Embryonic facial prominence (tissue), 1 donor: ENCODE measurements at regions not wholly inside any gene's neighbourhood (a gene's known extent, or its start where the extent isn't known, plus 50 kb on each side); places are given as distances from the start of the nearest gene placed in this dataset.

Source experiments
- DNase-seq: peaks from one replicate; pipeline ENCODE4 v3.0.0-alpha.2; 2016; ENCODE audit errors: extremely low spot score

DNA sequence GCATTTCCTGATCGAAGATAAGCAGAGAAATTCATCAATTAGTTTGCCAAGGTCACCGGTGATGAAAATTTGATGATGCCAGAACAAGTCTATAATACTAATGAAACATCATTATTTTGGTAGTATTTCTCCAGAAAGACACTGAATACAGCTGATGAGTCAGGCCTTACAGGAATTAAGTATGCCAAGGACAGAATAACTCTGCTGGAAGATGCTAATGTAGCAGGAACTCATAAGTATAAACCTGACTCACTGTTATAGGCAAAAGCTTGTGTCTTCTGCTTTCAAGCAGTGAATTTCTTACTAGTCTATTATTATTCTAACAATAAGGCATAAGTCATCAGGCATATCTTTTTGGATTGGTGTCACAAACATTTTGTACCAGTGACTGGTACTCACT lies 1825.1 kb upstream of the IGFBP7 start:
- no peak for DNase-seq

- no peak for DNase-seq
These were observed 1826.3 kb upstream of the IGFBP7 start for GRCh38 chr4:58936436-58936835.

- no peak for DNase-seq
These were observed 1830.0 kb upstream of the IGFBP7 start for GRCh38 chr4:58940167-58940566.

DNA sequence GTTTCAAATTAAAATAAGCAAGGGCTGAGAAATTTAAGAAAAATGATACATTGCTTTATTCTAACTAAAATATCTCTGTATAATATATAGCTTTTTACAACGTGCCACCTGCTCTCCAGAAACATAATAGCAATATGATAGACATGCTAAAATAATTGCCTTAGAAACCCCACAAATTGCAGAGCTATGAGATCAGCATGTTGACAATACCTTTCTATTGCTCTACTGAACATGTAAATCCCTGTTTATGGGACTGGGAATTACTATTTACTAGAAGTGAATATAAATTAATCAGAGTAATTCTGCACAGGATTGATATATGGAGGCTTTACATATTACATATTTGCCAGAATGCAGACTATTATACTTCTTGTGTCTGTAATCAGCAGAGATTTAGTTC lies 1831.1 kb upstream of the IGFBP7 start:
- DNase-seq: no peak

- no peak for DNase-seq
These were observed 1843.4 kb upstream of the IGFBP7 start for GRCh38 chr4:58953575-58953974.

DNA sequence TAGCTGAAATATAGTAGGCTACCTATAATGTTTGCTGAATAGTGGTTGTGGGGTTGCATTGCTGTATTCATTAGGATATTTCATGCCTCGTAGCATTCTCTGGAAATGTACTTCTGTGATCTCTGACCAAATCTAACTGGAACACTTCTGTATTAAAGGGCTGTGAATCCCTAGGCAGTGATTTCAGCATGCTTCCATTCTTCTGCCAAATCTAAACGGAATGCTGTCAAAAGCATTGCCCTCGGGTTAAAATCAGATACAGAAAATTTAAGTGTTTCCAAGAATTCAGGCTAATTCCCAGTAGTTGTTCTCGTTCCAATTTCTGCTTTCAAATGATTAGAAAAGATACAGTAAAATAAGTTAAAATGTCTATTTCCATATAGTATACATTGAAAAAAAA lies 1847.5 kb upstream of the IGFBP7 start:
- no peak for DNase-seq

GRCh38 chr4:58961283-58961682 lies 1851.1 kb upstream of the IGFBP7 start:
- no peak for DNase-seq

DNA sequence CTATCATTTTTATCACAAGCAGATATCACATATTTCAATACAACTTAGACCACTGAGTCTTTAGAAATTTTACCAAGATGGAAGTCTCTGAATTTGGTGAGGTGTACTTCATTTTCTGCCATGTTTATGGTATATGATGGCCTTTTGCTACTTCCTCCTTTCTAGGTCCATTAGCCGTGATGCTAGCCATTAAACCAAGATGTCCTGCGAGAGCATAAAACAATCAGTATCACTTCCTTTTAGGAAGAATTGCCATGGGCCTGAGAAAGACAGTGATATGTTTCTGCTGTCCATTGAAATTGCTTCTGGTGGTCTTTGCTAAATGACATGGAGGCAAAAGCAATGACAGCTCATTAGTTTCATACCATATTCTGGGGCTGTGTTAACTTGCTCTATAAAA lies 1851.7 kb upstream of the IGFBP7 start:
- DNase-seq: no peak

DNA sequence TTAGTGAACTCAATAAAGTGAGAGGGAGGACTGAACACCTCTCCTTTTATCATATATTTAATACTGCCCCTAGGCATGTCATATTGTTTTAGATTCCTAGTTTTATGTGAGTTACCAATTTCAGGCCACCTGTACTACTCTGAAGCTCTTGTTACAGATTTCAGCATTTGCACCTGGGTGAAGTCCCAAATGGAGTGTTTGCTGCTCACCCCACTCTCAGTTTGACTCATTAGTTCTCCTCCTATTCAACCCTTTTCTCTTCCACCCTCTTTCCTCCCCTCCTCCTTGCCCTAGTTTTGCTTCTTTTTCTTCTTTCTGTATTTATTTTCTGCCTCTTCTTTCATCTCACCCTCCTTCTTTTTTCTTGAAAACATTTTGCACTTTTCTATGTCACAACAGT lies 1852.2 kb upstream of the IGFBP7 start:
- DNase-seq: no peak

DNA sequence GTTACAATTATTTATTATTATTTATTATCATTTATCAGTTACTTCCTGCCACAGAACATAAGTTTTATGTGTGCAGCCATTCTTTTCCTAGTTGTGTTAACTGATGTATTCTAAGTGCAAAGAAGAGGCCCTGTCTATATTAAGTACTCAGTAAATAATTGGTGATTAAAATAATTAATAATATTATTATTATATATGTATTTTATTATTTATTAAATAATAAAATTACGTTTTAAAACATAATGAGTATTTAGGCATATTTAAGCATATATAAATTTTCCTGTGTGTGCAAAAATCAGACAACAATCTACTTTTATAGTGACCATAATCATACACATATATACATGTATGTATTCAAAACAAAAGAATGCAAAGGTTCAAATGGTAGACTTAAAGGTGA lies 1871.6 kb upstream of the IGFBP7 start:
- DNase-seq: no peak

DNA sequence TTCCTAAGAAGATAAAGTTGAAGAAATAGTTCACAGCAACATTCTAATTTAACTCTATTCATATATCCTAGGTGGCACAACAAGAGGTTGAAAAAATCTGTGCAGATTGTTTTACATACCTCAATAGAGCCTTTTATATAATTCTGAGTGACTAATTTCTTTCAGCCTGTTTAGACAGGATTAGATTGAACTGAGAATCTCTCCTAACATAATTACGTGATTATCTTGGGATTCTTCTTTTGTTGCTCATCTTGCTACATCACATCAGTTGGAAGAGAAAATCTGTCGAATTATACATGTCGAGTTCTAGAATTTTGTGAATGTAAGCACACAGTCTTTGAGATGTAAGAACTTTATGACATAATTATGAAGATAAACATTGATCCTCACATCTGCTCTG lies 1873.7 kb upstream of the IGFBP7 start:
- DNase-seq: no peak

GRCh38 chr4:59002148-59002547 lies 1892.0 kb upstream of the IGFBP7 start:
- DNase-seq: no peak

GRCh38 chr4:59024257-59024656 lies 1914.1 kb upstream of the IGFBP7 start:
- DNase-seq: no peak

GRCh38 chr4:59037812-59038211 lies 1927.6 kb upstream of the IGFBP7 start:
- DNase-seq: no peak

- DNase-seq: no peak
These were observed 1928.9 kb upstream of the IGFBP7 start for GRCh38 chr4:59039046-59039445.

- DNase-seq: no peak
These were observed 1934.2 kb upstream of the IGFBP7 start for GRCh38 chr4:59044286-59044900.

- no peak for DNase-seq
These were observed 1943.9 kb upstream of the IGFBP7 start for GRCh38 chr4:59054086-59054485.

GRCh38 chr4:59057804-59058203 lies 1947.6 kb upstream of the IGFBP7 start:
- DNase-seq: no peak

DNA sequence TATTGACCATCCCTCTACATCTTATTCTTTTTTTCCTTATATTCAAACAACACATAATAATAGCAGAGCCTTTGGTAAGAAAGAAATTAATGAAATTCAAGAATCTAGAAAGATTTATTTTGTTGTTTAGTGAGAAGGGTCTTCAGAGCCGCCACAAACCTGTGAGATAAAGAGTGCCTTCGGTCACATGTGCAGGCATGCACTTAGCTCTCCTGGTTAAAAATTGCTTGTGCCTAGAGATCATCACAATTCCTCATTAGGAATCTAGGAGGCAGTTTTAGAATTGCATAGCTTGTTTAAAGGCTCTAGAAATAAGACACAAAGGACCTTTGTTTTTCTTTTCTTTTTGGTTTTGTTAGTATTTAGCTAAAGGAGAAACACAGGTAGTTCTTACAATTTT lies 1948.4 kb upstream of the IGFBP7 start:
- no peak for DNase-seq

GRCh38 chr4:59060002-59060846 lies 1950.0 kb upstream of the IGFBP7 start:
- no peak for DNase-seq

- DNase-seq: no peak
These were observed 1950.7 kb upstream of the IGFBP7 start for GRCh38 chr4:59060895-59061294.

DNA sequence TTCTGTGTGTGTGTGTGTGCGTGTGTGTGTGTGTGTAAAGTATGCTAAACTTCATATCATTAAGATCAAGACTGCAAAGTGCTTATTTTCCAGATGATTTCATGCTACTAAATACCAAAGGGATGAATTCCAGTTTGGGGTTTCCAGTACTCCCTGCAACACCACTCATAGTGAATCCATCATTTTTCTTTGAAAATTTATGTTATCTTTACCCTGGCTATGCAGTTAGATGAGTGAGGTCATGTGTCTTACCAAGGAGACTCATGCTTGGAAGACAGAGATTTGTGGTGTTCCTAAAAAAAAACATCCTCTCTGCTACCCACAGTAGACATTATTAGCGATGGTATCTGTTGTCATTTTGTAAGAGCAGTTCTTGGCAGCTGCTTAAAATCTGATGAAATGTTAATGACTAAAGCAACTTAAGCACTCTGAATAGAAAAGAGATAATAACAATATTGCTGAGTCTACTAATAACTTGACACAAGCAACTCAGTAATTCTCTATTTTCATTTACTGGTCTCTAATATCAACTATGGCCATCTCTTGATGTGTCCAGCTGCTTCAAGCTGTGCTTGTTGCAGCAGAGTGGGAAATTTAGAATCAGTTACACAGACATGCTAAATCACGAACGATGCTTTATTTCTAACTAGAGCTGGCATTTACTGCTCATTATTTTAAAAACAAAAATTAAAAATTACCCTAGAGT lies 1953.0 kb upstream of the IGFBP7 start:
- DNase-seq: no peak
